GM13977 (cell line): ENCODE measurements at regions not wholly inside any gene's neighbourhood (a gene's known extent, or its start where the extent isn't known, plus 50 kb on each side); places are given as distances from the start of the nearest gene placed in this dataset.
"Not testable (repeated sequence)": the region's sequence is repeated elsewhere in the genome, so short reads cannot be mapped to it uniquely, and the experiment has no call there.

Experiments used
- DNase-seq: peaks from one replicate; pipeline ENCODE4 v3.0.0; 2012; ENCODE audit warnings: low spot score
- in situ Hi-C: fragments of 300-500 bp; cut with MboI; formaldehyde crosslinking; loops from one replicate; pipeline ENCODE4 v1.12.0; 2022; ENCODE audit warnings: low sequenced_read_pairs, low pct_unique_long_range_greater_than_20kb, mixed read lengths, inconsistent platforms; ENCODE audit not compliant: unreplicated experiment
- TF ChIP-seq, protein P1 (sequence below): IDR thresholded peaks from 2 replicates; pipeline ENCODE4 v1.5.1; 2012; ENCODE audit warnings: mild to moderate bottlenecking, control low read depth; ENCODE audit not compliant: insufficient read depth; ENCODE audit errors: extremely low read depth, missing control alignments

DNA sequence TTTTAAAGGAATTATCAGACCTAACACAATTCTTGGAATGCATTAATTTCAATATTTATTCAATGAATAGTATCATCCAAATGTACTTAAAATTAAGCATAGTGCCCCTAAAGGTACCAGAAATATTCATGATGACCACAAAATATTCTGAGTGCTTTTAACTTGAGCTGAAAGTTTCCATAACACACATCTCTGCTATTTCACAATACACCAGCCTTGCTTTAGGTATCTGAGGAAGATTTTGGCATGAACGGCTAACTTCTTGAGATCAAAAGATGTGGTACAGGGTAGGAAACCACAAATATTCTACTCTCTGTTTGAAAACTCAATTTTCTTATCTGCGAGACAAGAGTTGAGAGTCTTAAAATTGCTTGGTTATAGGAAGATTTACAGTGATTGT lies 538.3 kb upstream of the PCDH7 start:
- in situ Hi-C loops, result no loop called here
- TF ChIP-seq, protein P1, sequence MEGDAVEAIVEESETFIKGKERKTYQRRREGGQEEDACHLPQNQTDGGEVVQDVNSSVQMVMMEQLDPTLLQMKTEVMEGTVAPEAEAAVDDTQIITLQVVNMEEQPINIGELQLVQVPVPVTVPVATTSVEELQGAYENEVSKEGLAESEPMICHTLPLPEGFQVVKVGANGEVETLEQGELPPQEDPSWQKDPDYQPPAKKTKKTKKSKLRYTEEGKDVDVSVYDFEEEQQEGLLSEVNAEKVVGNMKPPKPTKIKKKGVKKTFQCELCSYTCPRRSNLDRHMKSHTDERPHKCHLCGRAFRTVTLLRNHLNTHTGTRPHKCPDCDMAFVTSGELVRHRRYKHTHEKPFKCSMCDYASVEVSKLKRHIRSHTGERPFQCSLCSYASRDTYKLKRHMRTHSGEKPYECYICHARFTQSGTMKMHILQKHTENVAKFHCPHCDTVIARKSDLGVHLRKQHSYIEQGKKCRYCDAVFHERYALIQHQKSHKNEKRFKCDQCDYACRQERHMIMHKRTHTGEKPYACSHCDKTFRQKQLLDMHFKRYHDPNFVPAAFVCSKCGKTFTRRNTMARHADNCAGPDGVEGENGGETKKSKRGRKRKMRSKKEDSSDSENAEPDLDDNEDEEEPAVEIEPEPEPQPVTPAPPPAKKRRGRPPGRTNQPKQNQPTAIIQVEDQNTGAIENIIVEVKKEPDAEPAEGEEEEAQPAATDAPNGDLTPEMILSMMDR, result no peak
- no peak for DNase-seq

DNA sequence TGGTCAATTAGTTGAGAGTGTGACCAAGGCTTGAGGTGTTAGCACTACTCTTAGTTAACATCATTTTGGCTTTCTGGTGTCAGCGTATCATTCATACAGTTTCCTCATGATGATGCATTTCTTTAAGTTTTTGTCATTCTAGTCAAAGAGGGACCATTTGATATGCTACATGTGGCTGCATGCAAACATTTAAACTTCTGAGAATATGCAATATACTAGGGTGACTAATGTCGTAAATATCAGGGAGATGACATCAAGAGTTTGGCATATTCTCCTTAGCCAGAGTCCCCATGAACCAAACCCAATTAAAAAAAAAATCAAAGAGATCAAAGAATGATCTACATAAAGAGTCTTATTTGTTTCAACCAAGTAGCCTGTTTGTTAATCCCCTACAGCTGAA lies 537.4 kb upstream of the PCDH7 start:
- TF ChIP-seq, protein P1, result no peak
- DNase-seq, result no peak
- in situ Hi-C loops, result no loop called here

DNA sequence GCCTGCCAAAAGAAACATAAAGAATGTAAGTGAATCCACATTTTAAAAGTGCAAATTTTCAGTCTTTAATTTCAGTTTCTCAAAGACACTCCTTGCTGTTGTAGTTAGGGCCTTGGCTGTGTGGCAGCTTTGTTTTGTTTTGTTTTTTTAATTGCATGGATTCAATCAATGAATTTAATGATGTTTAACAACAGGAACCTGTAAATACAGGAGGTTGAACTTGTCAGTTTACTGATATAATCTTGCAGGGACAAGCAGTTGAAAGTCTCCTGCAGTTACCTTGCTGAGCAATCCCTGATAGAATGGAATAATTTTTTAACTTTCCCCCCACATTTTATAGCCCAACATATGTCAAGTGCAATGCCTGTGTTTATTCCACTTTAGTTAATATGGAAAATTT lies 528.3 kb upstream of the PCDH7 start:
- in situ Hi-C loops, result no loop called here
- DNase-seq, result no peak

DNA sequence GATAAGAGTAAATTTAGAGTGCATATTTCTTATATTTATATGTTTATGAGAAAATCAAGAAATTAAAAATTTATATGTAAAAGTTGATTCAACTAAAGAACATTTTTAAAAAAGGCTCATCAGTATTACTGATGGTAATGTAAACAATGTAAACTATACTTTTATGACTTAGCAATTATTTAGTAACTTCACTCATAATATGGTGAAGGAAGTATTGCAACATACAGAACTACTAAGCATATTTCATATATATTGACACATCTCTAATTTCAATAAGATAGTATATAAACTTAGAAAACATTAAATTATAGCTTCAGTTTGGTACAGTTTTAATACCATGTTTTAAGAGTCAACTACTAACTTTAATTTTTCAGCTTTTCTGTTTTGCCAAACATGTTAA lies 512.8 kb upstream of the PCDH7 start:
- no peak for DNase-seq
- in situ Hi-C loops, result no loop called here
- TF ChIP-seq, protein P1, result no peak

More for the DNA sequence above, 528.3 kb upstream of the PCDH7 start:
- TF ChIP-seq, protein P1, result no peak

DNA sequence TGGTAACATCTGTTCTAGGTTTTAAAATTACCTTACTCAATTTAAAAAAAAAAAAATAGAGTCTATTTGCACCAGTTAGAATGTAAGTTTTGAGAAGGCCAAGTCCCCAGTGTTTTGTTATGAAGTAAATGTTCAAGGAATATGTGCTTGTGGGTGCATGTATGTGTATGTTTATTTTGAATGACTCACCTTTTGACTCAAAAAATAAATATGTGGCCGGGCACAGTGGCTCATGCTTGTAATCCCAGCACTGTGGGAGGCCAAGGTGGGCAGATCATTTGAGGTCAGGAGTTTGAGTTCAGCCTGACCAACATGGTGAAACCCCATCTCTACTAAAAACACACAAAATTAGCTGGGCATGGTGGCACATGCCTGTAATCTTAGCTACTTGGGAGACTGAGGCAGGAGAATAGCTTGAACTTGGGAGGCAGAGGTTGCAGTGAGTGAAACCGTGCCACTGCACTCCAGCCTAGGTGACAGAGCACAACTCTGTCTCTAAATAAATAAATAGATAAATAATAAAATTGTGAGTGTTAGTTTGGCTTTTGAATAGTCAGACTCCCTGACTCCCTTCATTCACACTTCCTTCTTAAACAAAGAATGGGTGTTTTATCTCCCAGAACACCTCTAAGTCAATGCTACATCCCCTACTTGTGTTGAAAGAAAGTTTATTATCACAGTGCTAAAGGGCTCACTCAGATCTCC lies 511.3 kb upstream of the PCDH7 start:
- TF ChIP-seq, protein P1, result no peak
- in situ Hi-C loops, result no loop called here
- no peak for DNase-seq

DNA sequence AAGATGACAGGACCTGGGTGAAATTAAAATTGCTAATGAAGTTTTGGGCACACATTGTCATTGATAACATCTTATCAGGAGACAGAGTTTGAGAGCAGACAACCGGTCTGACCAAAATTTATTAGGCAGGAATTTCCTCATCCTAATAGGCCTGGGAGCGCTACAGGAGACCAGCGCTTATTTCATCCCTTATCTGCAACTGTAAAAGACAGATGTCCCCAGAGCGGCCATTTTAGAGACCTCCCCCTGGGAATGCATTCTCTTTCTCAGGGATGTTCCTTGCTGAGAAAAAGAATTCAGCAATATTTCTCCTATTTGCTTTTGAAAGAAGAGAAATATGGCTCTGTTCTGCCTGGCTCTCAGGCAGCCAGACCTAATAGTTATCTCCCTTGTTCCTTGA lies 504.2 kb upstream of the PCDH7 start:
- not testable (repeated sequence) for DNase-seq

DNA sequence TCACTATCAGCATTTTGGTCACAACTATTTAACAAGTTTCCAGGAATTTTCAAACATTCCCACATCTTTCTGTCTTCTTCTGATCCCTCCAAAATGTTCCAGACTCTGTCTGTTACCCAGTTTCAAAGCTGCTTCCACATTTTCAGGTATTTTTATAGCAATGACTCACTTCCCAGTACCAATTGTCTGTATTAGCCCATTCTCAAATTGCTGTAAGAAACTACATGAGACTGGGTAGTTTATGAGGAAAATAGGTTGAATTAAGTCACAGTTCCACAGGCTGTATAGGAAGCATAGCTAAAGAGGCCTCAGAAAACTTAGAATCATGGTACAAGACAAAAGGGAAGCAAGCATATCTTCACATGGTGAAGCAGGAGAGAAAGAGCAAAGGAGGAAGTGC lies 475.0 kb upstream of the PCDH7 start:
- in situ Hi-C loops, result no loop called here
- TF ChIP-seq, protein P1, result no peak
- no peak for DNase-seq

More for the DNA sequence above, 504.2 kb upstream of the PCDH7 start:
- in situ Hi-C loops, result not testable (repeated sequence)
